ENCODE measurements at regions not wholly inside any gene's neighbourhood (a gene's known extent, or its start where the extent isn't known, plus 50 kb on each side); places are given as distances from the start of the nearest gene placed in this dataset.

DNA sequence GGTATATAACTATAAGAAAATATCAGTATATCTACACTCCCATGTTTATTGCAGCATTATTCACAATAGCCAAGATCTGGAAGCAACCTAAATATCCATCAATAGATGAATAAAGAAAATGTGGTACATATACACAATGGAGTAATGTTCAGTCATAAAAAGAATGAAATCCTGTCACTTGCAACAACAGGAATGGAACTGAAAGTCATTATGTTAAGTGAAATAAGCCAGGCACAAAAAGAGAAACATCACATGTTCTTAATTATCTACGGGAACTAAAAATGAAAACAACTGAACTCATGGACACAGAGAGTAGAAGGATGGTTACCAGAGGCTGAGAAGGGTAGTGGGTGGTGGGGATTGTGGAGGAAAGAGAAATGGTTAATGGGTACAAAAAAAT lies 665.2 kb downstream of the TBC1D4 start:
- no peaks in the 10 kb centered on the region for H3K36me3 ChIP-seq
- TF ChIP-seq, protein P1, sequence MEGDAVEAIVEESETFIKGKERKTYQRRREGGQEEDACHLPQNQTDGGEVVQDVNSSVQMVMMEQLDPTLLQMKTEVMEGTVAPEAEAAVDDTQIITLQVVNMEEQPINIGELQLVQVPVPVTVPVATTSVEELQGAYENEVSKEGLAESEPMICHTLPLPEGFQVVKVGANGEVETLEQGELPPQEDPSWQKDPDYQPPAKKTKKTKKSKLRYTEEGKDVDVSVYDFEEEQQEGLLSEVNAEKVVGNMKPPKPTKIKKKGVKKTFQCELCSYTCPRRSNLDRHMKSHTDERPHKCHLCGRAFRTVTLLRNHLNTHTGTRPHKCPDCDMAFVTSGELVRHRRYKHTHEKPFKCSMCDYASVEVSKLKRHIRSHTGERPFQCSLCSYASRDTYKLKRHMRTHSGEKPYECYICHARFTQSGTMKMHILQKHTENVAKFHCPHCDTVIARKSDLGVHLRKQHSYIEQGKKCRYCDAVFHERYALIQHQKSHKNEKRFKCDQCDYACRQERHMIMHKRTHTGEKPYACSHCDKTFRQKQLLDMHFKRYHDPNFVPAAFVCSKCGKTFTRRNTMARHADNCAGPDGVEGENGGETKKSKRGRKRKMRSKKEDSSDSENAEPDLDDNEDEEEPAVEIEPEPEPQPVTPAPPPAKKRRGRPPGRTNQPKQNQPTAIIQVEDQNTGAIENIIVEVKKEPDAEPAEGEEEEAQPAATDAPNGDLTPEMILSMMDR (IDR thresholded peaks at IDR 0.05; ENCODE audit: borderline replicate concordance), result no peak
- intact Hi-C loops (cut with micrococcal nuclease), result no loop called here

GRCh38 chr13:74796157-74796556 lies 662.0 kb upstream of the KLF12 start:
- H3K27ac ChIP-seq (replicated peaks), result no peak overlapping the region
- no peak for DNase-seq
- intact Hi-C loops (cut with micrococcal nuclease), result no loop called here
- H3K4me3 ChIP-seq, result no peak overlapping the region
- peaks cover 24% of the 10 kb centered on the region for H3K9me3 ChIP-seq (replicated peaks)
- no peaks in the 10 kb centered on the region for H3K36me3 ChIP-seq
- H3K27me3 ChIP-seq (ENCODE audit: low read depth), result no peaks in the 10 kb centered on the region
- TF ChIP-seq, protein P1 (IDR thresholded peaks at IDR 0.05; ENCODE audit: borderline replicate concordance), result no peak
- H3K4me1 ChIP-seq, result no peaks in the 10 kb centered on the region

More for the DNA sequence above, 665.2 kb downstream of the TBC1D4 start:
- no peak overlapping the region for H3K27ac ChIP-seq (replicated peaks)
- H3K4me1 ChIP-seq, result no peaks in the 10 kb centered on the region
- no peak overlapping the region for H3K4me3 ChIP-seq
- H3K27me3 ChIP-seq (ENCODE audit: low read depth), result no peaks in the 10 kb centered on the region
- peaks cover 22% of the 10 kb centered on the region for H3K9me3 ChIP-seq (replicated peaks)
- DNase-seq, result no peak

- TF ChIP-seq, protein P1 (IDR thresholded peaks at IDR 0.05; ENCODE audit: borderline replicate concordance), result no peak
- Histone ChIP-seq H3K27ac (replicated peaks) (no peak overlapping the region), H3K36me3 (no peaks in the 10 kb centered on the region), H3K4me3 (no peak overlapping the region), H3K27me3 (ENCODE audit: low read depth) (no peaks in the 10 kb centered on the region), H3K9me3 (replicated peaks) (peaks cover 30% of the 10 kb centered on the region), H3K4me1 (no peaks in the 10 kb centered on the region)
- intact Hi-C loops (cut with micrococcal nuclease), result no loop called here
- DNase-seq, result no peak
These were observed 661.3 kb upstream of the KLF12 start for GRCh38 chr13:74795526-74795925.

DNA sequence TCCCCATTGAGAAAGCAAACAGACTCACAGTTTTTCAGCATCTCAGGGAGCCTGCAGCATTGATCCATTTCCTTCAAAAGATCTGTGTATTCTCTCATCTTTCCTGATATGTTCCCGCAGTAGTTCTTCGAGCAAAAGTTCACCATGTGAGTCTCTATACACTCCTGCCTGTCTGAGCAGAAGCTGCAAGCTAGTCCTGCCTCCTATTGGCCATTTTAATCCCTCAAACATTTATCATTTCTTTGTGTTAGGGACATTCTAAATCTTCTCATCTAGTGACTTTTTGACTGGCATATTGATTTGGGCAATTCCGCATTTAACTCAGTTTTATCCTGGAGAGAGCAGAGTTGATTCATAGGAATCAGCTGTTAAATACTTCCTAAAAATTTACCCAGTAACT lies 660.4 kb upstream of the KLF12 start:
- Histone ChIP-seq H3K36me3 (no peaks in the 10 kb centered on the region), H3K27me3 (ENCODE audit: low read depth) (no peaks in the 10 kb centered on the region), H3K9me3 (replicated peaks) (peaks cover 36% of the 10 kb centered on the region), H3K4me1 (no peaks in the 10 kb centered on the region), H3K4me3 (no peak overlapping the region), H3K27ac (replicated peaks) (no peak overlapping the region)
- TF ChIP-seq, protein P1 (IDR thresholded peaks at IDR 0.05; ENCODE audit: borderline replicate concordance), result no peak
- intact Hi-C loops (cut with micrococcal nuclease), result no loop called here
- no peak for DNase-seq

DNA sequence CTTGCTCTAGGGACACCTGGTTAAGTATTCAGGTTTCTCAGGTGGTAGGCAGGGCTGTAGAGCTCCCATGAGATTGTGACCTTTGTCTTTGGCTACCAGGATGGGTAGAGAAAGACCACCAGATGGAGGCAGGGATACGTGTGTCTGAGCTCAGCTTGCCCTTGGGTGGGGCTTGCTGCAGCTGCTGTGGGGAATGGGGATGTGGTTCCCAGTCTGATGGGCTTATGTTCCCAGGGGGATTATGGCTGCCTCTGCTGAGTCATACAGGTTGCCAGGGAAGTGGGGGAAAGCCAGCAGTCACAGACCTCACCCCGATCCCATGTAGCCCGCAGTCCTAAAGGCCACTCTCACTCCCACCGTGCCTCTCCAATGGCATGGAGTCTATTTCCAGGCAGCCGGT lies 659.9 kb upstream of the KLF12 start:
- Histone ChIP-seq H3K4me3 (no peak overlapping the region), H3K4me1 (no peaks in the 10 kb centered on the region), H3K36me3 (no peaks in the 10 kb centered on the region), H3K9me3 (replicated peaks) (peaks cover 36% of the 10 kb centered on the region), H3K27me3 (ENCODE audit: low read depth) (no peaks in the 10 kb centered on the region), H3K27ac (replicated peaks) (no peak overlapping the region)
- TF ChIP-seq, protein P1 (IDR thresholded peaks at IDR 0.05; ENCODE audit: borderline replicate concordance), result no peak
- intact Hi-C loops (cut with micrococcal nuclease), result no loop called here
- no peak for DNase-seq

- intact Hi-C loops (cut with micrococcal nuclease), result no loop called here
- H3K27me3 ChIP-seq (ENCODE audit: low read depth), result no peaks in the 10 kb centered on the region
- no peak for DNase-seq
- H3K27ac ChIP-seq (replicated peaks), result no peak overlapping the region
- peaks cover under 1% of the 10 kb centered on the region for H3K9me3 ChIP-seq (replicated peaks)
- H3K36me3 ChIP-seq, result no peaks in the 10 kb centered on the region
- H3K4me1 ChIP-seq, result no peaks in the 10 kb centered on the region
- TF ChIP-seq, protein P1 (IDR thresholded peaks at IDR 0.05; ENCODE audit: borderline replicate concordance), result no peak
- H3K4me3 ChIP-seq, result no peak overlapping the region
These were observed 650.8 kb upstream of the KLF12 start for GRCh38 chr13:74784959-74785358.
